Esophagus muscularis mucosa (tissue), 3 donors: ENCODE measurements at regions not wholly inside any gene's neighbourhood (a gene's known extent, or its start where the extent isn't known, plus 50 kb on each side); places are given as distances from the start of the nearest gene placed in this dataset.

Source experiments
- CTCF ChIP-seq, 3 experiments: fragments of 200-600 bp in 2 of 3; fragments of 450-650 bp in 1 of 3; sonication (generic) in 2 of 3; IDR thresholded peaks; one replicate each; pipeline ENCODE4 v1.5.1; 2017 to 2019; ENCODE audit warnings: antibody characterized with exemption in 3 of 3, mild to moderate bottlenecking in 2 of 3, moderate library complexity in 1 of 3
- POLR2AphosphoS5 ChIP-seq, 2 donors: sonication (generic); formaldehyde crosslinking; IDR thresholded peaks; one replicate each; pipeline ENCODE4 v1.6.1; 2017; ENCODE audit warnings: antibody characterized with exemption in 2 of 2

GRCh38 chr2:16167451-16167861, 227.1 kb downstream of the MYCN start:
- no peak for TF ChIP-seq CTCF (IDR thresholded peaks at IDR 0.05)
- no peak for TF ChIP-seq POLR2AphosphoS5 (IDR thresholded peaks at IDR 0.05)
